Smooth muscle cell (in vitro differentiated cells): ENCODE measurements at regions not wholly inside any gene's neighbourhood (a gene's known extent, or its start where the extent isn't known, plus 50 kb on each side); places are given as distances from the start of the nearest gene placed in this dataset.

Source experiments
- DNase-seq: peaks from one replicate; lab custom pipeline; 2025; ENCODE audit not compliant: unreplicated experiment; lab: John Stamatoyannopoulos, UW
- H2AFZ ChIP-seq: fragments of 200-600 bp; sonication (generic); 2 replicates; pipeline ENCODE4 v1.6.0; 2016; ENCODE audit warnings: antibody characterized with exemption, low read depth, mild to moderate bottlenecking
- H3F3A ChIP-seq: fragments of 200-600 bp; sonication (generic); 2 replicates; pipeline ENCODE4 v1.6.0; 2017; ENCODE audit warnings: antibody characterized with exemption, low read depth
- H3K27ac ChIP-seq: fragments of 200-600 bp; sonication (generic); 2 replicates; pipeline ENCODE4 v1.5.1; 2016; ENCODE audit warnings: low read depth, mild to moderate bottlenecking
- H3K27me3 ChIP-seq: fragments of 200-600 bp; sonication (generic); 2 replicates; pipeline ENCODE4 v1.6.1; 2016; ENCODE audit warnings: low read depth, mild to moderate bottlenecking
- H3K36me3 ChIP-seq: fragments of 200-600 bp; sonication (generic); 2 replicates; pipeline ENCODE4 v1.5.1; 2016; ENCODE audit warnings: low read depth
- H3K4me1 ChIP-seq: fragments of 200-600 bp; sonication (generic); 2 replicates; pipeline ENCODE4 v1.5.1; 2016; ENCODE audit warnings: low read depth
- H3K4me2 ChIP-seq: fragments of 200-600 bp; sonication (generic); 2 replicates; pipeline ENCODE4 v1.6.0; 2016; ENCODE audit warnings: mild to moderate bottlenecking
- H3K4me3 ChIP-seq: fragments of 200-600 bp; sonication (generic); 2 replicates; pipeline ENCODE4 v1.5.1; 2016; ENCODE audit warnings: mild to moderate bottlenecking
- H3K79me2 ChIP-seq: fragments of 200-600 bp; sonication (generic); 2 replicates; pipeline ENCODE4 v1.6.0; 2016; ENCODE audit warnings: low read depth, mild to moderate bottlenecking
- H3K9ac ChIP-seq: fragments of 200-600 bp; sonication (generic); 2 replicates; pipeline ENCODE4 v1.6.0; 2016; ENCODE audit warnings: low read depth
- H3K9me3 ChIP-seq: fragments of 200-600 bp; sonication (generic); replicated peaks from 2 replicates; pipeline ENCODE4 v1.5.1; 2016; ENCODE audit warnings: low read depth
- H4K20me1 ChIP-seq: fragments of 200-600 bp; sonication (generic); 2 replicates; pipeline ENCODE4 v1.6.0; 2016; ENCODE audit warnings: low read depth
- WGBS: methylation state at CpG from one replicate; pipeline ENCODE4 v1.1.7; 2016; ENCODE audit warnings: low lambda C conversion rate; 5-methylcytosine and 5-hydroxymethylcytosine counted together
- TF ChIP-seq, protein P1 (sequence below): fragments of 200-600 bp; sonication (generic); IDR thresholded peaks from 2 replicates; pipeline ENCODE4 v1.5.1; 2017; ENCODE audit warnings: borderline replicate concordance, mild to moderate bottlenecking, antibody characterized with exemption; ENCODE audit not compliant: insufficient read depth, poor library complexity, severe bottlenecking

DNA sequence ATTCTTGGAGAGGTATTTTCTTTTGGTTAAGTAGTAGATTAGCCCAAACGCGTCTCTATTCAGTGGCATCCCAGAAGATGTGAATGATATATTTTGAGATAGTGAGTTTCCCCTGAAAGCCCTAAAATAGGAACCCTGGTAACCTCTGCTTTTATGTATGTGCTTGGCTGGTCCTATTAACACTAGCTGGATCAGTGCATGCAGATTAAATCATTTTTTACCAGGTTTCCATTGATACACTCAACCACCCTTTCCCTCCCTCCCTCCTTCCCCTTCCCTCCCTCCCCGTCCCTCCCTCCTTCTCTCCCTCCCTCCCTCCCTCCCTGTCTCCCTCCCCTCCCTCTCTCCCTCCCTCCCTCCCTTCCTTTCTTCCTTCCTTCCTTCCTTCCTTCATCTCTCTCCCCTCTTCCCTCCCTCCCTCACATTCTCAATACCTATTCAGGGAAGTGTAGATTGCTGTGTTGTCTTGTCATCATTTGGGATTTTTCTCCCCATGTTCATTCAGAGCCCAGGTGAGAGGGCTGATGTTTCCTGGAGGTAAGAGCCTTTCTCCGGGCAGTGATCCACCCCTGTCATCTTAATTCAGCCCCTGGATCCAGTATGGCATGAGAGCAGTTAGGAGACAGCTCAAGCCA is 406.8 kb downstream of the PRDM2 start:
- no peak overlapping the region for H3K9ac ChIP-seq
- H3K9me3 ChIP-seq: no peaks in the 10 kb centered on the region
- no peaks in the 10 kb centered on the region for H3K79me2 ChIP-seq
- no peaks in the 10 kb centered on the region for H4K20me1 ChIP-seq
- H3K36me3 ChIP-seq: no peaks in the 10 kb centered on the region
- H3K4me1 ChIP-seq: no peaks in the 10 kb centered on the region
- no peak for DNase-seq
- H3K4me2 ChIP-seq: no peak overlapping the region
- H3K27ac ChIP-seq: no peak overlapping the region
- H2AFZ ChIP-seq: no peak overlapping the region
- no peak overlapping the region for H3K4me3 ChIP-seq
- H3K27me3 ChIP-seq: peaks cover 6% of the 10 kb centered on the region
- H3F3A ChIP-seq: no peaks in the 10 kb centered on the region
- 79% methylated on average over 3 of the region's 4 CpGs for WGBS
- TF ChIP-seq, protein P1, sequence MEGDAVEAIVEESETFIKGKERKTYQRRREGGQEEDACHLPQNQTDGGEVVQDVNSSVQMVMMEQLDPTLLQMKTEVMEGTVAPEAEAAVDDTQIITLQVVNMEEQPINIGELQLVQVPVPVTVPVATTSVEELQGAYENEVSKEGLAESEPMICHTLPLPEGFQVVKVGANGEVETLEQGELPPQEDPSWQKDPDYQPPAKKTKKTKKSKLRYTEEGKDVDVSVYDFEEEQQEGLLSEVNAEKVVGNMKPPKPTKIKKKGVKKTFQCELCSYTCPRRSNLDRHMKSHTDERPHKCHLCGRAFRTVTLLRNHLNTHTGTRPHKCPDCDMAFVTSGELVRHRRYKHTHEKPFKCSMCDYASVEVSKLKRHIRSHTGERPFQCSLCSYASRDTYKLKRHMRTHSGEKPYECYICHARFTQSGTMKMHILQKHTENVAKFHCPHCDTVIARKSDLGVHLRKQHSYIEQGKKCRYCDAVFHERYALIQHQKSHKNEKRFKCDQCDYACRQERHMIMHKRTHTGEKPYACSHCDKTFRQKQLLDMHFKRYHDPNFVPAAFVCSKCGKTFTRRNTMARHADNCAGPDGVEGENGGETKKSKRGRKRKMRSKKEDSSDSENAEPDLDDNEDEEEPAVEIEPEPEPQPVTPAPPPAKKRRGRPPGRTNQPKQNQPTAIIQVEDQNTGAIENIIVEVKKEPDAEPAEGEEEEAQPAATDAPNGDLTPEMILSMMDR: no peak

DNA sequence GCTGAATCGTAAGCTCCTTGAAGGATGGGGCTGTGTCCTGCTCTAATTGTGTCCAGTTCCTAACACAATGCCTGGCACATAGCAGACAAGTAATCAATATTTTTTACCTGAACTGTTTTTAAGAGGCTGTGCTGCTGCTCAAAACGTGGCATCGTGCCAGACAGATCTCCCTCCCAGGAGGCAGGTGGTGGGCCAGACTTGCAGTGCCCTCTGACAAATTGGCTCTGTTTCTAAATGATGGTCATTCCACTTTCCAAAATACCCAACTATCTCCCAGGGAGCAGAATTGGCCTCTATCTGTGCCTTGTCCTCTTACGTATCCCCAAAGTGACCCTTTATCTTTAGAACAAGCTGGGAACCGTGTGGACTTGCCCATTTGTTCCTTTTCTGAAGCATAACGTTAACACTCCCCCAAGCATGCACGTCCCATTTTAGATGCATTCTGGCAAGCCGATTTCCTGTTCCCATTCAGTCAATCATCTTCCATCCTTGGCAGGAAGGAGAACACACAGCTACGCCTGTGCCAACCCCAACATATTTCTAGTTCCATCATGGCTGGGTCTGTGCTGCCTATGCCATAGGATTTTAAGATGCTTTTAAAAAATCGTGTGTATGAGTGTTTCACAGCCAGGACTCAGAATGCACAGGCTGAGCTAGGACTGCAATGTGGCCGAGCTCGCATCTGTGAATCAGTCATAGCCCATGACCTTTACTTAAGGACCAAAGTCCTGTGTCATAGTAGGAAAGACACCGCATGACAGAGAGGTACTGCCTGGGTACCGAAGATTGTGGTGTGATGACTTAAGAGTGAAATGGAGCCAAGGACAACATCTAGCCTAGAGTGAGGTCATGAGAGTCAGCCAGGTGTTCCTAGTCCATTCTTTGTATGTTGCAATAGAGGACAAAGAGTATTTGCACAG is 408.6 kb downstream of the PRDM2 start:
- Histone ChIP-seq H3K4me1 (no peaks in the 10 kb centered on the region), H2AFZ (no peak overlapping the region), H3F3A (no peaks in the 10 kb centered on the region), H4K20me1 (no peaks in the 10 kb centered on the region), H3K9me3 (no peaks in the 10 kb centered on the region), H3K4me2 (no peak overlapping the region), H3K36me3 (no peaks in the 10 kb centered on the region), H3K4me3 (no peak overlapping the region), H3K27ac (no peak overlapping the region), H3K9ac (no peak overlapping the region), H3K27me3 (peaks cover 6% of the 10 kb centered on the region), H3K79me2 (no peaks in the 10 kb centered on the region)
- WGBS: 81% methylated on average over 14 of the region's 14 CpGs
- TF ChIP-seq, protein P1: no peak
- DNase-seq: no peak

DNA sequence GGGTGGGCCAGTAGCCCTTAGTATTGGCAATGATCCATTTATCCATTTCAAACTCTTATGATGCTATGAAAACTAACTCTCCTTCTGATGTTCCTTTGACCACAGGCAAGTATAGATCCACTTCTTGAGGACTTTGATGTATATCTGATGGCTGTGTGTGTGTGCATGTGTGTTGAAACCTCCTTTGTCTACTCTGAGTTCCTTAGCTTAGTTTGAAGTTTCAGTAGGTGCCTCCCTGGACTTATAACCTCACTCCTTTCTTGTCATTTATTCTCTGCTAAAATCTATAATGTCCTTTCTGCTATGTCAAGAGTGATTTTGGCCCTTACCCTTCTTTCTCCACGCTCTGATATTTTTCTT is 409.3 kb downstream of the PRDM2 start:
- Histone ChIP-seq H2AFZ (no peak overlapping the region), H3K27me3 (peaks cover 6% of the 10 kb centered on the region), H3K79me2 (no peaks in the 10 kb centered on the region), H3K27ac (no peak overlapping the region), H3K4me3 (no peak overlapping the region), H3K4me1 (no peaks in the 10 kb centered on the region), H3F3A (no peaks in the 10 kb centered on the region), H3K9me3 (no peaks in the 10 kb centered on the region), H4K20me1 (no peaks in the 10 kb centered on the region), H3K4me2 (no peak overlapping the region), H3K36me3 (no peaks in the 10 kb centered on the region), H3K9ac (no peak overlapping the region)
- DNase-seq: no peak
- TF ChIP-seq, protein P1: no peak
- WGBS: 70% methylated on average over 1 of the region's 1 CpG

- TF ChIP-seq, protein P1: no peak
- Histone ChIP-seq H3K4me3 (no peak overlapping the region), H3K27me3 (peaks cover 10% of the 10 kb centered on the region), H3K9me3 (no peaks in the 10 kb centered on the region), H2AFZ (no peak overlapping the region), H3K4me2 (no peak overlapping the region), H3K4me1 (no peaks in the 10 kb centered on the region), H4K20me1 (no peaks in the 10 kb centered on the region), H3F3A (no peaks in the 10 kb centered on the region), H3K36me3 (no peaks in the 10 kb centered on the region), H3K79me2 (no peaks in the 10 kb centered on the region), H3K27ac (no peak overlapping the region), H3K9ac (no peak overlapping the region)
- no peak for DNase-seq
- 94% methylated on average over 2 of the region's 2 CpGs for WGBS
Measured at GRCh38 chr1:14110040-14110439, 410.1 kb downstream of the PRDM2 start.
